Transverse colon (tissue), 4 donors: ENCODE measurements at regions not wholly inside any gene's neighbourhood (a gene's known extent, or its start where the extent isn't known, plus 50 kb on each side); places are given as distances from the start of the nearest gene placed in this dataset.

ENCODE experiments used
- CTCF ChIP-seq, 5 experiments: fragments of 200-600 bp in 3 of 5; fragments of 450-650 bp in 2 of 5; sonication (generic) in 3 of 5; IDR thresholded peaks; 1 replicate in 2 of 5; 2 replicates in 3 of 5; pipeline ENCODE4 v1.5.1; 2016 to 2017; ENCODE audit warnings: antibody characterized with exemption in 5 of 5, inconsistent platforms in 3 of 5, mild to moderate bottlenecking in 2 of 5, moderate library complexity in 1 of 5
- EP300 ChIP-seq: sonication (generic); formaldehyde crosslinking; IDR thresholded peaks from one replicate; pipeline ENCODE4 v1.6.1; 2017; ENCODE audit warnings: antibody characterized with exemption, low read depth
- POLR2A ChIP-seq: fragments of 450-650 bp; IDR thresholded peaks from one replicate; pipeline ENCODE4 v1.6.1; 2016; ENCODE audit warnings: antibody characterized with exemption, mild to moderate bottlenecking, moderate library complexity
- POLR2AphosphoS5 ChIP-seq, 3 donors: sonication (generic); formaldehyde crosslinking; IDR thresholded peaks; one replicate each; pipeline ENCODE4 v1.6.1; 2016; ENCODE audit warnings: antibody characterized with exemption in 3 of 3

GRCh38 chr10:94186722-94187121, 176.0 kb downstream of the NOC3L start:
- no peak for TF ChIP-seq CTCF (IDR thresholded peaks at IDR 0.05)
- TF ChIP-seq POLR2AphosphoS5 (IDR thresholded peaks at IDR 0.05) = no peak
- no peak for TF ChIP-seq POLR2A
- no peak for TF ChIP-seq EP300
